ENCODE measurements at regions not wholly inside any gene's neighbourhood (a gene's known extent, or its start where the extent isn't known, plus 50 kb on each side); places are given as distances from the start of the nearest gene placed in this dataset.

- Histone ChIP-seq H3K9me2 (ENCODE audit: insufficient read depth) (no peaks in the 10 kb centered on the region), H3K9me3 (ENCODE audit: control insufficient read depth in 1 of 2, insufficient read depth in 1 of 2, low read depth in 1 of 2, low read length in 2 of 2) (no peaks in the 10 kb centered on the region), H3K79me2 (ENCODE audit: insufficient read depth, low read length) (no peaks in the 10 kb centered on the region), H3K4me2 (ENCODE audit: low read length) (no peak overlapping the region), H2AFZ (ENCODE audit: low read depth, low read length, poor library complexity, severe bottlenecking) (peak overlapping the region; percentile 25), H4K20me1 (ENCODE audit: insufficient read depth) (no peaks in the 10 kb centered on the region), H3K4me1 (ENCODE audit: control insufficient read depth in 1 of 2, insufficient read depth in 2 of 2, low read length in 2 of 2) (peaks cover 8 to 23% of the 10 kb centered on the region in 2 experiments; a peak in 3 of 4 replicates), H3K27ac (ENCODE audit: low read depth, low read length) (no peak overlapping the region), H3K9ac (ENCODE audit: low read length) (no peak overlapping the region), H3K36me3 (ENCODE audit: control insufficient read depth in 1 of 2, insufficient read depth in 2 of 2, low read length in 2 of 2) (no peaks in the 10 kb centered on the region), H3K4me3 (replicated peaks in 1 of 2; ENCODE audit: low read depth in 1 of 2, low read length in 2 of 2) (no peak overlapping the region), H3K27me3 (ENCODE audit: insufficient read depth, low read length) (no peaks in the 10 kb centered on the region)
- no peak for DNase-seq (ENCODE audit: low read depth, low spot score)
- ChIA-PET POLR2A (no interaction called here), CTCF (no interaction called here), RAD21 (ENCODE audit: low non-redundant PET in 1 of 2, low total read pairs in 2 of 2, uncharacterized antibody in 2 of 2, unreplicated experiment in 2 of 2) (no interaction called here)
- ATAC-seq, result no peak
- TF ChIP-seq CEBPB (IDR thresholded peaks at IDR 0.05; ENCODE audit: low read depth) (no peak), YY1 (IDR thresholded peaks at IDR 0.05; ENCODE audit: extremely low read depth, insufficient replicate concordance, low read depth, low read length) (no peak), SRF (IDR thresholded peaks at IDR 0.05; ENCODE audit: low read depth) (no peak), RAD21 (IDR thresholded peaks at IDR 0.05; ENCODE audit: low read depth) (no peak), EGR1 (IDR thresholded peaks at IDR 0.05; ENCODE audit: low read depth) (no peak), CBX3 (IDR thresholded peaks at IDR 0.05; ENCODE audit: low read depth) (no peak), TCF7L2 (IDR thresholded peaks at IDR 0.05; ENCODE audit: borderline replicate concordance, extremely low read depth, insufficient read depth, insufficient read length) (no peak), CTCF (IDR thresholded peaks at IDR 0.05 in 2 of 3, conservative IDR thresholded peaks at IDR 0.05 in 1 of 3; ENCODE audit: borderline replicate concordance in 1 of 3, insufficient read depth in 1 of 3, low read depth in 2 of 3, low read length in 2 of 3) (no peak), JUND (IDR thresholded peaks at IDR 0.05) (no peak), FOSL1 (IDR thresholded peaks at IDR 0.05; ENCODE audit: low read depth) (no peak)
- no TSS peak for BruUV-seq (replicated peaks)
- intact Hi-C loops (cut with micrococcal nuclease), result no loop called here
Measured at GRCh38 chr10:17523917-17524316, 69.5 kb upstream of the ST8SIA6 start.
